ENCODE measurements at regions not wholly inside any gene's neighbourhood (a gene's known extent, or its start where the extent isn't known, plus 50 kb on each side); places are given as distances from the start of the nearest gene placed in this dataset.

DNA sequence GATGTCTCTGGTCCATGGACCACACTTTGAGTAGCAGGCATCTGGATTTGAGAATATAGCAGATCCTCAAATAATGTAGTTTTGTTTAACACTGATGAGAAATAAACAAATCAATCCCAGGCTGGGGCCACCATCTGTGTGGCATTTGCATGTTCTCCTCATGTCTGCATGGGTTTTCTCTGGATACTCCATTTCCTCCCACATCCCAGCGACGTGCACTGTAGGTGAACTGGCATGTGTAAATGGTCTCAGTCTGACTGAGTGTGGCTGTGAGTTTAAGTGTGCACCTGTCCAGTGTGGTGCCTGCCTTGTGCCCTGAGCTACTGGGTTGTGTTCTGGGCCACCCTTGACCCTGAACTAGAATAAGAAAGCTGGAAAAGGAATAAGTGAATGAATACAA lies 66.3 kb upstream of the NANOGP8 start:
- ChIA-PET CTCF (interaction anchor here (0.9 to 1.3 kb wide), 2 partner anchors 15 to 293 kb away, joined by 3 read pairs; no protein-coding TSS in a partner anchor), POLR2A (no interaction called here)
- no peak for DNase-seq (ENCODE audit: extremely low spot score)
- TF ChIP-seq, protein P1, sequence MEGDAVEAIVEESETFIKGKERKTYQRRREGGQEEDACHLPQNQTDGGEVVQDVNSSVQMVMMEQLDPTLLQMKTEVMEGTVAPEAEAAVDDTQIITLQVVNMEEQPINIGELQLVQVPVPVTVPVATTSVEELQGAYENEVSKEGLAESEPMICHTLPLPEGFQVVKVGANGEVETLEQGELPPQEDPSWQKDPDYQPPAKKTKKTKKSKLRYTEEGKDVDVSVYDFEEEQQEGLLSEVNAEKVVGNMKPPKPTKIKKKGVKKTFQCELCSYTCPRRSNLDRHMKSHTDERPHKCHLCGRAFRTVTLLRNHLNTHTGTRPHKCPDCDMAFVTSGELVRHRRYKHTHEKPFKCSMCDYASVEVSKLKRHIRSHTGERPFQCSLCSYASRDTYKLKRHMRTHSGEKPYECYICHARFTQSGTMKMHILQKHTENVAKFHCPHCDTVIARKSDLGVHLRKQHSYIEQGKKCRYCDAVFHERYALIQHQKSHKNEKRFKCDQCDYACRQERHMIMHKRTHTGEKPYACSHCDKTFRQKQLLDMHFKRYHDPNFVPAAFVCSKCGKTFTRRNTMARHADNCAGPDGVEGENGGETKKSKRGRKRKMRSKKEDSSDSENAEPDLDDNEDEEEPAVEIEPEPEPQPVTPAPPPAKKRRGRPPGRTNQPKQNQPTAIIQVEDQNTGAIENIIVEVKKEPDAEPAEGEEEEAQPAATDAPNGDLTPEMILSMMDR (IDR thresholded peaks at IDR 0.05; ENCODE audit: control extremely low read depth, extremely low read depth, low read depth, missing control alignments): no peak

DNA sequence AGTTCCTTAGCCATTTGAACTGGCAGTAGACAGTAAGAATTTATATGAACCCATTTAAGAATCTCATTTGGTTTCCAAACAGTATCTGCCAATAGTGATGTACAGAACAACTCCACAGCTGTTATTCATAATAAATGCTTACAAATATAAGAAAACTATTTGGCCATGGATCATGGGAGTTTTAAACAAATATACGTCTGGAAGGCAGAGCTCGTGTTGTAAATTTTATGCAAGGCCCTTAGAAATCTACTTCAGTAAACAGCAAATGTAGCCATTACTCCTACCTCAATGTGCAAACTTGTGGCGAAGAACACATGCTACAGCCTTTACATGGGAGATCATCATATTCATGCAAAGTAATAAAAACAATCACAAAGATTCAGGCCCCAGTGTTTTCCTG lies 65.3 kb upstream of the NANOGP8 start:
- TF ChIP-seq, protein P1 (IDR thresholded peaks at IDR 0.05; ENCODE audit: control extremely low read depth, extremely low read depth, low read depth, missing control alignments): no peak
- ChIA-PET CTCF (no interaction called here), POLR2A (no interaction called here)
- DNase-seq (ENCODE audit: extremely low spot score): no peak

DNA sequence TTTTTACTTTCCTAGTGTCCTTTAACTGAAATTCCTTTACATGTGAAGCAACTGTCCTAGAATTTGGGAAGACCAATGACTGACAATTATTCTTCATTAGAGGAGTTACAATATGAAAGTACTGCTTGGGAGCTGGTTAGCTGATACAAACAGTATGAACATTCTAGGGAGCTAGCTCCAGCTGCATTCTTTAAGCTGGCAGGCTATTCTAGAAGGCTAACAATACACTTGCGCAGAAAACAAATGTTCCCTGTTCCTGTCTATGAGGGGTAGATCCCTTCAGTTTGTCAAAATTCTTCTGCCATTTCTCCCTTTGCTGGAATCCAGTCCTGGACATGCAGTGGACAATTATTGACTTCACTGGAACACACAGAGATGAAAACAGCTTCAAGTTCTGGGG lies 60.2 kb upstream of the NANOGP8 start:
- CTCF ChIA-PET: no interaction called here
- POLR2A ChIA-PET: no interaction called here
- no peak for DNase-seq (ENCODE audit: extremely low spot score)
- TF ChIP-seq, protein P1 (IDR thresholded peaks at IDR 0.05; ENCODE audit: control extremely low read depth, extremely low read depth, low read depth, missing control alignments): no peak

DNA sequence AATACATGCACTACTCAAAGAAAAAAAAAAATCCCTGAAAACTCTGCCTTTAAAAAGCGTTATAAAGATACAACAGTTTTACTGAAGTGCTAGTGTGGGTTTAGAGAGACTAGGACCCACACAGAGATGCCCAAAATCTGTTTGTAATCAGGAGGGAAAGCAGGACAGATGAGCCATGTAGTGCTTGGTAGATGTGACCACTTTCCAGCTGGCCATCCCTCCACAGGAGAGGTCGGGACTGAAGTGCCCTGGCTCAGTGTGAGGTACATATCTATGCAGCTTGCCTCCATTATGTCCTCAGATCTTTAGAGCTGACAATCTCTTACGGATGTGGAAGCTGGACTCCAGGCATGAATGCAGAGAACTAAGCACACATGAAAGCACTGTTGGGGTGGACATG lies 57.5 kb upstream of the NANOGP8 start:
- TF ChIP-seq, protein P1 (IDR thresholded peaks at IDR 0.05; ENCODE audit: control extremely low read depth, extremely low read depth, low read depth, missing control alignments): no peak
- ChIA-PET CTCF (interaction anchor here (1.4 kb wide), 3 partner anchors 16 to 609 kb away, joined by 3 read pairs; no protein-coding TSS in a partner anchor), POLR2A (no interaction called here)
- DNase-seq (ENCODE audit: extremely low spot score): no peak

DNA sequence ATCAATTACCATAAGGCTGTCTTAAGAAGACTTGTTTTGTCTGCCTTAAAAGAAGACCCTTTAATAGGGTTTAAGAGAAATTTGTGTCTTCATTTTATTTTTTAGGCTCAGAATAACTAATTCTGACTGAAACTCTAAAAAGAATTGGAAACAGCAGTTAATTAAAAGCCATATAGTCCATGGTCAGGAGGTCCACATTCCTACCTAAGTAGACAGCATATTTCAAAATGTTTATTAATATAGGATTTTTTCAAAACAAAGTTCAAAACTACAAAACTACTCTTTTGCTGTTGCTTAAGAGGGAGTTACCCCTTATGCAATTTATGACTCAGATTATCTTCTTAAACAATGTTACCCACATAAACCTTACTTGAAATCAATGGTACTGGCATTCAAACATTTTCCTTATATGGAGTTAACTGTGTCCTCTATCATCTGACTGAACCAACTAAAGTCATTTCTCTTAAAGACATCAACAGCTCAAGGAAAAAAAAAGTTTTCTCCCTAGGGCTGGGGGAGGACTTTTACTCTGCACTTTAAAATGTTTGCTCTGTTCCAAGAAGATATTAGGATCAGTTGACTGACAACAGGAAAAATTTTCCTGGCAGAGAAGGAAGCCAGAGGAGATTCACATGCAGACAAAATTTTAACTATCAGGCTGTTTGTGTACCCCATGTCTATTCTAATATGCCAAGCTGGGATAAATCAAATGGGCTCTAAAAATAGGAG lies 56.8 kb upstream of the NANOGP8 start:
- TF ChIP-seq, protein P1 (IDR thresholded peaks at IDR 0.05; ENCODE audit: control extremely low read depth, extremely low read depth, low read depth, missing control alignments): no peak
- POLR2A ChIA-PET: no interaction called here
- CTCF ChIA-PET: interaction anchor here (1.4 kb wide), 2 partner anchors 17 kb away, joined by 3 read pairs; no protein-coding TSS in a partner anchor
- DNase-seq (ENCODE audit: extremely low spot score): no peak

DNA sequence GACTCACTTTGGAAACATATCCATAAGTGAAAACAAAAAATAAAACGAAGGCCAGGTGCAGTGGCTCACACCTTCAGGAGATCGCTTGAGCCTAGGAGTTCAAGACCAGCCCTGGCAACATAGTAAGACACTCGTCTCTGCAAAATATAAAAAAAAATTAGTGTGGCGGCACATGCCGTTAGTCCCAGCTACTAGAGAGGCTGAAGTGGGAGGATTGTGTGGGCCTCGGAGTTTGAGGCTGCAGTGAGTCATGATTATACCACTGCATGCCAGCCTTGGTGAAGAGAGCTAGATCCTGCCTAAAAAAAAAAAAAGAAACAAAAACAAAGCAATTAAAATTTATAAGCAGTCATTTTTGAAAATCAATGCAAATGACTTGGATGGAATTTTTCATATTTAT lies 54.7 kb upstream of the NANOGP8 start:
- CTCF ChIA-PET: interaction anchor here (1.1 kb wide), 1 partner anchor 12 kb away, joined by 3 read pairs; no protein-coding TSS in a partner anchor
- no peak for DNase-seq (ENCODE audit: extremely low spot score)
- TF ChIP-seq, protein P1 (IDR thresholded peaks at IDR 0.05; ENCODE audit: control extremely low read depth, extremely low read depth, low read depth, missing control alignments): no peak
- POLR2A ChIA-PET: no interaction called here
